ENCODE measurements at regions not wholly inside any gene's neighbourhood (a gene's known extent, or its start where the extent isn't known, plus 50 kb on each side); places are given as distances from the start of the nearest gene placed in this dataset.

- Histone ChIP-seq H3K4me1 (peaks cover 6 to 12% of the 10 kb centered on the region in 2 donors), H3K36me3 (no peaks in the 10 kb centered on the region), H3K27me3 (no peaks in the 10 kb centered on the region), H3K4me3 (no peak overlapping the region), H3K9me3 (no peaks in the 10 kb centered on the region), H3K27ac (no peak overlapping the region)
- TF ChIP-seq, protein P1, sequence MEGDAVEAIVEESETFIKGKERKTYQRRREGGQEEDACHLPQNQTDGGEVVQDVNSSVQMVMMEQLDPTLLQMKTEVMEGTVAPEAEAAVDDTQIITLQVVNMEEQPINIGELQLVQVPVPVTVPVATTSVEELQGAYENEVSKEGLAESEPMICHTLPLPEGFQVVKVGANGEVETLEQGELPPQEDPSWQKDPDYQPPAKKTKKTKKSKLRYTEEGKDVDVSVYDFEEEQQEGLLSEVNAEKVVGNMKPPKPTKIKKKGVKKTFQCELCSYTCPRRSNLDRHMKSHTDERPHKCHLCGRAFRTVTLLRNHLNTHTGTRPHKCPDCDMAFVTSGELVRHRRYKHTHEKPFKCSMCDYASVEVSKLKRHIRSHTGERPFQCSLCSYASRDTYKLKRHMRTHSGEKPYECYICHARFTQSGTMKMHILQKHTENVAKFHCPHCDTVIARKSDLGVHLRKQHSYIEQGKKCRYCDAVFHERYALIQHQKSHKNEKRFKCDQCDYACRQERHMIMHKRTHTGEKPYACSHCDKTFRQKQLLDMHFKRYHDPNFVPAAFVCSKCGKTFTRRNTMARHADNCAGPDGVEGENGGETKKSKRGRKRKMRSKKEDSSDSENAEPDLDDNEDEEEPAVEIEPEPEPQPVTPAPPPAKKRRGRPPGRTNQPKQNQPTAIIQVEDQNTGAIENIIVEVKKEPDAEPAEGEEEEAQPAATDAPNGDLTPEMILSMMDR (IDR thresholded peaks at IDR 0.05): no peak
- DNase-seq (ENCODE audit: low spot score in 2 of 2): no peak
- intact Hi-C loops (cut with DNase I): loop anchor here (2.0 kb wide), 1 partner anchor 97 kb away; no protein-coding TSS in a partner anchor
Observed at GRCh38 chr2:12821656-12822055, 104.9 kb downstream of the TRIB2 start.

DNA sequence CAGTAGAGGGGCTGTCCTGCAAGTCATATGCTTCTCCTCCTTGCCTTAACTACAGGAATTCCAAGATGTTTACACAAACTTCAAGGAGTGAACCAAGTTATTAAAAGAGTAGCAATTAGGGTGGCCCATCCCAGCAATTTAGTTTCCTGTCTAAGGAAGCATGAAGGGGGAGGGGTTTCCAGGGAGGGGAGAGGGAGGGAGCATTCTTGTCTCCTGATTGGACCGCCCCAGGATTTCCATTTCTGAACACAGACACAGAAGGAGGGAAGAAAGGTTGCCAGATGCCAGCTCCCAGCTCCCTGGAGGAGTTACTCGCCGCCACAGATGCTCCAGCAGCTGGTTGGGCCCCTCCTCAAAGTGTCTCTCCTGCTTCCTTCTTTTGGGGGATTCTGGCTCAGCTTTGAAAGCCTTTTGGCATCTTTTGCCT is 107.6 kb downstream of the TRIB2 start:
- intact Hi-C loops (cut with DNase I): no loop called here
- DNase-seq (ENCODE audit: low spot score in 2 of 2): no peak
- H3K27ac ChIP-seq: peak overlapping the region; percentile 52 to 68
- no peaks in the 10 kb centered on the region for H3K27me3 ChIP-seq
- no peak overlapping the region for H3K4me3 ChIP-seq
- H3K36me3 ChIP-seq: no peaks in the 10 kb centered on the region
- H3K4me1 ChIP-seq: peaks cover 2 to 5% of the 10 kb centered on the region in 2 donors
- H3K9me3 ChIP-seq: no peaks in the 10 kb centered on the region
- TF ChIP-seq, protein P1 (IDR thresholded peaks at IDR 0.05): no peak

DNA sequence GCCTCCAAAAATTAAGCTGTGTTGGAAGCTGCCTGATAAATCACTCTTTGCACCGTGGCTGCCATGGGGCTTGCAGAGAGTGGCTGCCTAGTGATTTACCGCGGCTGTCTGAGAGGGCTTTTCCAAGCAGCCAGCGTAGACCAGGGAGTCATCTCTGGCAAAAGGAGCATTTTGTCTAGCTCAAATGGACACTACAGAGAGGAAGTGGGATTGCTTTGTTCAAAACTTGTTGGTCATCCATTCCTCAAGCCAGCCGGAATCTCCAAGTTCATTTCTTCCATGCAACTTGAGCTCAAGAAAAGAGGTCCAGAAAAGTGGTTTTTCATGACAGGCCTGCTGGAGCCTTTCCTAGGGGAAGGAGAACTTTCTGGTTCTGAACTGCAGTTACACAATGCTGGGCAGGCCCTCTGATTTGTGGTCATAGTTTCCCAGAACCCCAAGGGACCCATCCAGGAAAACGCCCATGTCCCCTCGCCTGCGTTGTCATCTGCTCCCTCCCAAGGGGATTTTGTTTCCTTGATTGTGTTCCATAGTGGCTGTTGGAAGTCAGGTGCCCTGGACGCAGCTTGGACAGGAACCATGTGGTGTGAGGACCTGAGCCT is 108.1 kb downstream of the TRIB2 start:
- peak in 1 of 2 donors; percentile 83 for DNase-seq (ENCODE audit: low spot score in 2 of 2)
- Histone ChIP-seq H3K36me3 (no peaks in the 10 kb centered on the region), H3K27me3 (no peaks in the 10 kb centered on the region), H3K27ac (peak overlapping the region; percentile 52 to 68), H3K4me3 (no peak overlapping the region), H3K9me3 (no peaks in the 10 kb centered on the region), H3K4me1 (peaks cover 0 to 2% of the 10 kb centered on the region in 2 donors)
- TF ChIP-seq, protein P1 (IDR thresholded peaks at IDR 0.05): no peak
- intact Hi-C loops (cut with DNase I): no loop called here

DNA sequence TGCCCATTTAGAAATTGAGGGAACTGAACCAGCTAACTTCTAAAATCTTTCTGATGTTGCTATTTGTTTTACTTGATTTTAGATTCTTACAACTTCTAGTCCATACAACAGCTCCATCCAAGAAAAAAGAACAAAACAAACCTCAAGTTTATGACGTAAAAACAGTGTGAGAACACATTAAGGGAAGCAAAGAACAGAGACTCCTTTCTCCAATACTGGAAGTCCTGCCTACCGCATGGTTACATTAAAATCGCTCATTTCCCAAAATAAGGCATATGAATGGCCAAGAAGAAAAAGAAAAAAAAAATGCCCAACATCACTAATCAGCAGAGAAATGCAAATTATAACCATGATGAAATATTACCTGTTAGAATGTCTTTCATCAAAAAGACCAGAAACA is 110.0 kb downstream of the TRIB2 start:
- no peak for DNase-seq (ENCODE audit: low spot score in 2 of 2)
- intact Hi-C loops (cut with DNase I): no loop called here
- H3K4me1 ChIP-seq: peaks cover 0 to 2% of the 10 kb centered on the region in 2 donors
- no peaks in the 10 kb centered on the region for H3K9me3 ChIP-seq
- no peaks in the 10 kb centered on the region for H3K27me3 ChIP-seq
- TF ChIP-seq, protein P1 (IDR thresholded peaks at IDR 0.05): no peak
- no peak overlapping the region for H3K27ac ChIP-seq
- H3K4me3 ChIP-seq: no peak overlapping the region
- H3K36me3 ChIP-seq: no peaks in the 10 kb centered on the region

- H3K4me3 ChIP-seq: no peak overlapping the region
- no peak for DNase-seq (ENCODE audit: low spot score in 2 of 2)
- no peak overlapping the region for H3K27ac ChIP-seq
- TF ChIP-seq, protein P1 (IDR thresholded peaks at IDR 0.05): no peak
- H3K27me3 ChIP-seq: no peaks in the 10 kb centered on the region
- intact Hi-C loops (cut with DNase I): no loop called here
- peaks cover 0 to 2% of the 10 kb centered on the region in 2 donors for H3K4me1 ChIP-seq
- no peaks in the 10 kb centered on the region for H3K9me3 ChIP-seq
- H3K36me3 ChIP-seq: no peaks in the 10 kb centered on the region
Observed at GRCh38 chr2:12827721-12828120, 111.0 kb downstream of the TRIB2 start.
